NT2/D1 (cell line): ENCODE measurements at regions not wholly inside any gene's neighbourhood (a gene's known extent, or its start where the extent isn't known, plus 50 kb on each side); places are given as distances from the start of the nearest gene placed in this dataset.
"Not testable (repeated sequence)": the region's sequence is repeated elsewhere in the genome, so short reads cannot be mapped to it uniquely, and the experiment has no call there.

Source experiments
- DNase-seq: peaks from one replicate; pipeline ENCODE4 v3.0.0-alpha.2; 2011; ENCODE audit warnings: low read depth, low spot score
- H3K27me3 ChIP-seq: 2 replicates; pipeline ENCODE4 v1.6.0; 2011; ENCODE audit warnings: mild to moderate bottlenecking; ENCODE audit not compliant: insufficient read length, insufficient read depth
- H3K36me3 ChIP-seq: 2 replicates; pipeline ENCODE4 v1.6.1; 2011; ENCODE audit warnings: mild to moderate bottlenecking, low read length, mixed read lengths; ENCODE audit not compliant: insufficient read depth, insufficient read length
- H3K4me1 ChIP-seq: 2 replicates; pipeline ENCODE4 v1.5.1; 2011; ENCODE audit not compliant: insufficient read depth, insufficient read length
- H3K4me3 ChIP-seq: 2 replicates; pipeline ENCODE4 v1.5.1; 2011; ENCODE audit warnings: low read depth; ENCODE audit not compliant: insufficient read length
- H3K9ac ChIP-seq: 2 replicates; pipeline ENCODE4 v1.6.0; 2011; ENCODE audit warnings: low read depth; ENCODE audit not compliant: insufficient read length
- H3K9me3 ChIP-seq: 2 replicates; pipeline ENCODE4 v1.5.1; 2011; ENCODE audit warnings: mild to moderate bottlenecking, low read length; ENCODE audit not compliant: insufficient read depth
- SUZ12 ChIP-seq: IDR thresholded peaks from 2 replicates; pipeline ENCODE4 v1.6.1; 2011; ENCODE audit not compliant: insufficient read length, insufficient read depth; ENCODE audit errors: extremely low read depth
- YY1 ChIP-seq: IDR thresholded peaks from 2 replicates; pipeline ENCODE4 v1.6.1; 2011; ENCODE audit not compliant: insufficient read length, insufficient read depth
- ZNF274 ChIP-seq: IDR thresholded peaks from 2 replicates; pipeline ENCODE4 v1.6.1; 2011; ENCODE audit warnings: mild to moderate bottlenecking, low read depth, low read length

DNA sequence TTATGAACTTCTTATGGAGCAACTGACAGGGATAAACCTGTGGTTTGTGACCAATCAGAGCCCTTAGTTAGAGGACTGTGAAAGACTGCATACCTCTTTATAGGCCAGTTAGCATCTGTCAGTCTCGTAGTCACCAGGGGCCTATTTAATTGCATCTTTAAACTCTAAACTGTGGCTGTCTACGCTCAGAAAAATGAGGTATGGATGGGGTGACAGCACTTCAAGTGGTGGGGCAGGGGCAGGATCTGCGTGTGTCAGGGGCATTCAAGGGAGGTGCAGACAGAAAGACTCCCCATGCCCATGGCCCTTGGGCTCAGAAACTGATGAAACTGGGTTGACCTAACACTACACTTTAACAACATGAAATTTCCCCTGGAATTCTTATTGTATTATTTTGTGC is 132.6 kb upstream of the TBCA start:
- H3K27me3 ChIP-seq: no peaks in the 10 kb centered on the region
- DNase-seq: no peak

GRCh38 chr5:77907786-77908185 is 131.6 kb upstream of the TBCA start:
- H3K9ac ChIP-seq: no peak overlapping the region
- no peaks in the 10 kb centered on the region for H3K4me1 ChIP-seq
- no peak for DNase-seq
- H3K27me3 ChIP-seq: no peaks in the 10 kb centered on the region
- no peaks in the 10 kb centered on the region for H3K9me3 ChIP-seq
- TF ChIP-seq YY1 (no peak), ZNF274 (no peak), SUZ12 (no peak)
- no peaks in the 10 kb centered on the region for H3K36me3 ChIP-seq
- no peak overlapping the region for H3K4me3 ChIP-seq

More for the DNA sequence above, 132.6 kb upstream of the TBCA start:
- H3K4me1 ChIP-seq: no peaks in the 10 kb centered on the region
- H3K9ac ChIP-seq: no peak overlapping the region
- H3K9me3 ChIP-seq: no peaks in the 10 kb centered on the region
- no peaks in the 10 kb centered on the region for H3K36me3 ChIP-seq
- H3K4me3 ChIP-seq: no peak overlapping the region
- TF ChIP-seq ZNF274: no peak
- no peak for TF ChIP-seq YY1
- TF ChIP-seq SUZ12: no peak

DNA sequence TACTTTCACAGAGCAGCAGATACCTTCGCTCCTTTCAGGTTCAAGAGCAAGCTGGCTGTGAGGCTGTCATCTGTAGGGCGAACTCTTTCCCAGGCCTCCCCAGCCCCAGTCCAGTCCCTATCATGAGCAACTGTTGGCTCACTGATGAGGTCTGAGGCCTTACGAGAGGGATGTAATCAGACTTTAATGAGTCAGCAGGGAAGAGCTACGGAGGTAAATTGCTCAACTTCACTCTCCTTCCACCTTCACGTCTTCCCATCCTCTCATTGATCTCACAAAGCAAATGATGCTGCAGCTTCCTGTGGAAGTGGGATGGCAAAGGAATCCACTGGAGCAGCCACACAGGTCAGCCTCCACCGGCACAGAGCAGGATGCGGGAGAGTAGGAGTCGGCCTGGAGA is 130.7 kb upstream of the TBCA start:
- H3K4me1 ChIP-seq: no peaks in the 10 kb centered on the region
- no peak overlapping the region for H3K9ac ChIP-seq
- DNase-seq: no peak
- no peaks in the 10 kb centered on the region for H3K27me3 ChIP-seq
- no peaks in the 10 kb centered on the region for H3K36me3 ChIP-seq
- TF ChIP-seq ZNF274 (no peak), SUZ12 (no peak), YY1 (no peak)
- H3K4me3 ChIP-seq: no peak overlapping the region
- no peaks in the 10 kb centered on the region for H3K9me3 ChIP-seq

- no peaks in the 10 kb centered on the region for H3K9me3 ChIP-seq
- H3K9ac ChIP-seq: no peak overlapping the region
- no peaks in the 10 kb centered on the region for H3K36me3 ChIP-seq
- no peak overlapping the region for H3K4me3 ChIP-seq
- TF ChIP-seq YY1 (no peak), ZNF274 (no peak), SUZ12 (no peak)
- DNase-seq: no peak
- no peaks in the 10 kb centered on the region for H3K27me3 ChIP-seq
- H3K4me1 ChIP-seq: no peaks in the 10 kb centered on the region
These were observed 128.2 kb upstream of the TBCA start for GRCh38 chr5:77904362-77904761.

GRCh38 chr5:77900691-77901090 is 124.6 kb upstream of the TBCA start:
- H3K27me3 ChIP-seq: no peaks in the 10 kb centered on the region
- no peak for DNase-seq
- no peak overlapping the region for H3K9ac ChIP-seq
- H3K9me3 ChIP-seq: no peaks in the 10 kb centered on the region
- TF ChIP-seq YY1 (no peak), ZNF274 (no peak)
- H3K36me3 ChIP-seq: no peaks in the 10 kb centered on the region
- no peaks in the 10 kb centered on the region for H3K4me1 ChIP-seq
- H3K4me3 ChIP-seq: no peak overlapping the region

DNA sequence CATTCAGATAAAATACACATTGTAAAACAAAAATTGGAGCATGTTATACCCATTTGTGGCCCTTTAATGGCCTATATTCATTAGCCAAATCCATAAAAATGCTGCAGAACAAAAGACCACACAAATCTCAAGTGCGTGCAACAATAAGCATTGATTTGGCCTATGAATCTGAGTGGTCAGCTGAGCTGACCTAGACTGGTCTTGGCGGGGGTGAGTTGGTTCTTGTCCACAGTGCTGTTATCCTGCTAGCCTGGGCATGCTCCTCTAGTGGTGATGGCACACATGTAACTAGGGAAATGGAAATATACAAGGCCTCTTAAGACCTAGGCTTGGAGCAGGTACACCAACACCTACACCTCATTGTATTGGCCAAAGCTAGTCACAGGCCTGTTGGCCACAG is 122.2 kb upstream of the TBCA start:
- H3K27me3 ChIP-seq: no peaks in the 10 kb centered on the region
- H3K36me3 ChIP-seq: no peaks in the 10 kb centered on the region
- H3K9me3 ChIP-seq: no peaks in the 10 kb centered on the region
- TF ChIP-seq SUZ12 (no peak), ZNF274 (no peak), YY1 (no peak)
- no peaks in the 10 kb centered on the region for H3K4me1 ChIP-seq
- DNase-seq: no peak
- no peak overlapping the region for H3K4me3 ChIP-seq
- no peak overlapping the region for H3K9ac ChIP-seq

DNA sequence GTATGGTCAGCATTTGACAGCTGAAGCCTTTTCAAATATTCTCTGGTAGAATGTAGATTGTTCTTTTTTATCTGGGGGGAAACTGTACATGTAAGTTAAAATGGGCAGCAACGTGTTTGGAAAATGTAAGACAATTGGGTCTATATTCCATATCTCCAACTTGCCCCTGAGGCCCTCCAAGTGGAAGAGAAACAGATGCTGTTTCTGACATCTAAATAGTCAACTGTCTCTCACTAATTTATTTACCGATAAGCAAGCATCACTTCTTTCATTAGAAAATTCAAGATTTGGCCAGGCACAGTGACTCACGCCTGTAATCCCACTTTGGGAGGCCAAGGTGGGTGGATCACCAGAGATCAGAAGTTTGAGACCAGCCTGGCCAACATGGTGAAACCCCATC is 120.2 kb upstream of the TBCA start:
- Histone ChIP-seq H3K9ac (no peak overlapping the region), H3K4me1 (no peaks in the 10 kb centered on the region), H3K36me3 (no peaks in the 10 kb centered on the region), H3K9me3 (no peaks in the 10 kb centered on the region), H3K27me3 (no peaks in the 10 kb centered on the region), H3K4me3 (no peak overlapping the region)
- TF ChIP-seq SUZ12 (no peak), YY1 (no peak), ZNF274 (no peak)
- DNase-seq: no peak

DNA sequence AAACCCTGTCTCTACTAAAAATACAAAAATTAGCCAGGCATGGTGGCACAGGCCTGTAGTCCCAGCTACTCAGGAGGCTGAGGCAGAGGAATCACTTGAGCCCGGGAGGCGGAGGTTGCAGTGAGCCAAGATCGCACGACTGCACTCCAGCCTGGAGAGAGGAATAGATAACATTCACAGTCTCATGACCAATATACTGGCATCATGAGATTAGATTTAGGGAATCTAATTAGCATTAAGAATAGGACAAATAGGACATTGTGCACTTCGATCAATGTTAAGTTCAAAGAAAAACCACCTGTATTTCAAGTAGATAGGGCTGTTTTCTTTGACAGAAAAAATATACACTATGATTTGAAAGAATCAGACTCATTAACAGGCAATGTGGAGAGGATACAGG is 118.0 kb upstream of the TBCA start:
- H3K4me1 ChIP-seq, H3K9ac ChIP-seq, H3K27me3 ChIP-seq, H3K4me3 ChIP-seq, H3K9me3 ChIP-seq, H3K36me3 ChIP-seq, DNase-seq: not testable (repeated sequence)
